Activated naive CD8-positive, alpha-beta T cell treated with anti-CD3 and anti-CD28 coated beads, Interleukin-2, amount 10 ng/mL, durations not matched to agents 7 days and 5 days (primary cell): ENCODE measurements at regions not wholly inside any gene's neighbourhood (a gene's known extent, or its start where the extent isn't known, plus 50 kb on each side); places are given as distances from the start of the nearest gene placed in this dataset.
A peak's percentile ranks its signal among the peaks of the same experiment; 100 is the strongest.
"Not testable (repeated sequence)": the region's sequence is repeated elsewhere in the genome, so short reads cannot be mapped to it uniquely, and the experiment has no call there.

Experiments
- ATAC-seq: fragments of 150-1000 bp; cut with Tn5 transposase; one replicate; pipeline ENCODE4 v1.10.0; 2021; ENCODE audit warnings: low read depth, moderate library complexity
- POLR2A ChIA-PET: fragments of 350-600 bp; sonication (Branson Sonifier 250); formaldehyde crosslinking; loops from one replicate; lab custom pipeline; 2021; ENCODE audit warnings: antibody characterized with exemption; lab: Charles Lee
- DNase-seq: peaks from one replicate; pipeline ENCODE4 v3.0.0; 2021
- H3K27ac Mint-ChIP-seq: one replicate; pipeline ENCODE4 v1.8.0; 2022; ENCODE audit warnings: mild to moderate bottlenecking, mixed read lengths
- H3K27me3 Mint-ChIP-seq: one replicate; pipeline ENCODE4 v1.8.0; 2022; ENCODE audit warnings: mild to moderate bottlenecking, moderate library complexity, mixed read lengths
- H3K36me3 Mint-ChIP-seq: one replicate; pipeline ENCODE4 v1.8.0; 2021; ENCODE audit warnings: mild to moderate bottlenecking, mixed read lengths
- H3K4me1 Mint-ChIP-seq: one replicate; pipeline ENCODE4 v1.8.0; 2021; ENCODE audit warnings: mixed read lengths
- H3K4me3 Mint-ChIP-seq: one replicate; pipeline ENCODE4 v1.8.0; 2022; ENCODE audit warnings: mild to moderate bottlenecking, moderate library complexity, mixed read lengths
- H3K9me3 Mint-ChIP-seq: one replicate; pipeline ENCODE4 v1.8.0; 2021; ENCODE audit warnings: mixed read lengths

GRCh38 chrX:65838674-65839073 is 171.2 kb downstream of the MSN start:
- ATAC-seq (no peak), DNase-seq (no peak)
- Mint-ChIP-seq H3K36me3 (no peaks in the 10 kb centered on the region), H3K4me1 (peaks cover 11% of the 10 kb centered on the region), H3K4me3 (no peak overlapping the region), H3K9me3 (no peaks in the 10 kb centered on the region), H3K27me3 (no peaks in the 10 kb centered on the region), H3K27ac (no peak overlapping the region)
- POLR2A ChIA-PET, result no interaction called here

DNA sequence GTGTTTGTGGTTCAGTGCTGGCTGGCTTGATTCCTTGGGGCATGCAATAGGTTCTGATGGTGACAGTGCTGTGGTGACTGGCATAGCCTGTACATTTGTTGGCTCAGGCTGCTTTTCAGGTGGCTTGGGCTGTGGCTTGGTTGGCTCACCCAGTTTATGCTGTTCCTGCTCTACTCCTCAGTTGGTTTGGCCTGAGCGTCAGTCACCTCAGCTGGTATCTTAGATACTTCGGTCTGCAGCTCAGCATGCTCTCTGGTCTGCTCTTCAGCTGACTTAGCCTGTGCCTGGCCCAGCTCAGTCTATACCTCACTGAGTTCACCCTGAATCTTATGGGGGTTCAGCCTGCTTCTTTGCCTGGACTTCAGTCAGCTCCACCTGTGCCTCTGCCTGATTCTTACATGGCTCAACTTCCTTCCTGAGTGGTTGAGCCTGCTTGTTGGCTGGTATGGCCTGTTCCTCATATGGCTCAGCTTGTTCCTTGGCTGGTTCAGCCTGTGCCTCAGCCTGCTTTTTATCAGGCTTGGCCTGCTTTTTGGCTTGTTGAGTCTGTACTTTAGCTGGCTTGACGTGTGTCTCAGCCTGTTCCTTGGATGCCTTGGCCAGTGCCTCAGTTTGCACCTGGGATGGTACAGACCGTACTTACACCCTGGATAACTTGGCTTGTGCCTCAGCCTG is 170.6 kb downstream of the MSN start:
- Mint-ChIP-seq H3K4me3 (no peak overlapping the region), H3K4me1 (peaks cover 11% of the 10 kb centered on the region), H3K9me3 (peaks cover under 1% of the 10 kb centered on the region), H3K27ac (peak overlapping the region; percentile 68), H3K27me3 (no peaks in the 10 kb centered on the region), H3K36me3 (no peaks in the 10 kb centered on the region)
- POLR2A ChIA-PET, result no interaction called here
- ATAC-seq, result no peak
- DNase-seq, result no peak

DNA sequence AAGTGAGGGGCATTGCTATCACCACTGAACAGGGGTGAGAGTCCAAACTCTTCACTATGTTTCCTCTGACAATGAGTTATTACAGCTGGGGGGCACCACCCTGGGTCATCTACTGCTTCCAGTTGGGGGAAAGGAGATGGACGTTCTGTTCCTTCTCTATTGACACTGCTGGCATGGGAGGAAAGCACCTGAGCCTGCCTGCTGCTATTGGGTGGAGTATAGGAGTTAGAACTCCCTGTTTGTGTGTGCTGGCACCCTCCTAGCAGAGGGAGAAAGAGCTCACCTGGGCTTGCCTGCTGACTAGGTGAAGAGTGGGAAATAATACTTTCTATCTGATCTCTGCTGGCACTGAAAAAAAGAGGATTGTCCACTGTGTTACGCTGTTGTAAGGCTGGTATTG is 163.8 kb downstream of the MSN start:
- POLR2A ChIA-PET, result no interaction called here
- no peak overlapping the region for H3K4me3 Mint-ChIP-seq
- DNase-seq, result no peak
- H3K4me1 Mint-ChIP-seq, result no peaks in the 10 kb centered on the region
- H3K36me3 Mint-ChIP-seq, result peaks cover under 1% of the 10 kb centered on the region
- no peaks in the 10 kb centered on the region for H3K27me3 Mint-ChIP-seq
- no peak for ATAC-seq
- no peak overlapping the region for H3K27ac Mint-ChIP-seq
- H3K9me3 Mint-ChIP-seq, result peaks cover 1% of the 10 kb centered on the region

- H3K4me1 Mint-ChIP-seq, result no peaks in the 10 kb centered on the region
- peaks cover 4% of the 10 kb centered on the region for H3K36me3 Mint-ChIP-seq
- POLR2A ChIA-PET, result no interaction called here
- peaks cover 2% of the 10 kb centered on the region for H3K27me3 Mint-ChIP-seq
- DNase-seq (no peak), ATAC-seq (no peak)
- no peak overlapping the region for H3K4me3 Mint-ChIP-seq
- H3K9me3 Mint-ChIP-seq, result peaks cover 1% of the 10 kb centered on the region
- no peak overlapping the region for H3K27ac Mint-ChIP-seq
Observed at GRCh38 chrX:65828599-65828998, 161.1 kb downstream of the MSN start.

GRCh38 chrX:65825226-65825625 is 157.8 kb downstream of the MSN start:
- POLR2A ChIA-PET, H3K27me3 Mint-ChIP-seq, H3K27ac Mint-ChIP-seq, H3K4me1 Mint-ChIP-seq, ATAC-seq, H3K9me3 Mint-ChIP-seq, DNase-seq, H3K4me3 Mint-ChIP-seq, H3K36me3 Mint-ChIP-seq: not testable (repeated sequence)

- ATAC-seq (peak; percentile 85), DNase-seq (peak; percentile 54)
- peak overlapping the region; percentile 78 for H3K4me3 Mint-ChIP-seq
- peaks cover 7% of the 10 kb centered on the region for H3K36me3 Mint-ChIP-seq
- no peaks in the 10 kb centered on the region for H3K9me3 Mint-ChIP-seq
- peaks cover 6% of the 10 kb centered on the region for H3K4me1 Mint-ChIP-seq
- H3K27ac Mint-ChIP-seq, result peak overlapping the region; percentile 80
- H3K27me3 Mint-ChIP-seq, result peaks cover 9% of the 10 kb centered on the region
- POLR2A ChIA-PET, result interaction anchor here (0.9 kb wide), 1 partner anchor 31 kb away, joined by 16 read pairs; no protein-coding TSS in a partner anchor
Observed at GRCh38 chrX:65821721-65822496, 154.5 kb downstream of the MSN start.

DNA sequence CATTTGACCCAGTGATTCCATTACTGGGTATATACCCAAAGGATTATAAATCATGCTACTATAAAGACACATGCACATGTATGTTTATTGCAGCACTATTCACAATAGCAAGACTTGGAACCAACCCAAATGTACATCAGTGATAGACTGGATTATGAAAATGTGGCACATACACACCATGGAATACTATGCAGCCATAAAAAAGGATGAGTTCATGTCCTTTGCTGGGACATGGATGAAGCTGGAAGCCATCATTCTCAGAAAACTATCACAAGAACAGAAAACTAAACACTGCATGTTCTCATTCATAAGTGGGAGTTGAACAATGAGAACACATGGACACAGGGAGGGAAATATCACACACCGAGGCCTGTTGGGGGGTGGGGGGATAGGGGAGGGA is 152.5 kb downstream of the MSN start:
- H3K27me3 Mint-ChIP-seq, POLR2A ChIA-PET, DNase-seq, ATAC-seq, H3K36me3 Mint-ChIP-seq, H3K4me3 Mint-ChIP-seq, H3K4me1 Mint-ChIP-seq, H3K27ac Mint-ChIP-seq, H3K9me3 Mint-ChIP-seq: not testable (repeated sequence)

DNA sequence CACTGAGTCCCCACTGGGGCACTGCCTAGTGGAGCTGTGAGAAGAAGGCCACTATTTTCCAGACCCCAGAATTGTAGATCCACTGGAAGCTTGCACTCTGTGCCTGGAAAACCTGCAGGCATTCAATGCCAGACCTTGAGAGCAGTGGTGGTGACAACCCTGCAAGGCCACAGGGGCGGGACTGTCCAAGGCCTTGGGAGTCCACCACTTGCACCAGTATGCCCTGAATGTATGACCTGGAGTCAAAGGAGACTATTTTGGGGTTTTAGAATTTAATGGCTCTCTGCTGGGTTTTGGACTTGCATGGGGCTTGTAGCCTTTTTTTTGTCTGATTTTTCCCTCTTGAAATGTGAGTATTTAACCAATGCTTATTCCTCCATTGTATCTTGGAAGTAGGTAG is 145.8 kb downstream of the MSN start:
- Mint-ChIP-seq H3K9me3 (peaks cover 12% of the 10 kb centered on the region), H3K27me3 (peaks cover 3% of the 10 kb centered on the region), H3K27ac (no peak overlapping the region), H3K4me1 (no peaks in the 10 kb centered on the region), H3K4me3 (no peak overlapping the region), H3K36me3 (peaks cover 6% of the 10 kb centered on the region)
- no peak for DNase-seq
- POLR2A ChIA-PET, result no interaction called here
- ATAC-seq, result no peak

DNA sequence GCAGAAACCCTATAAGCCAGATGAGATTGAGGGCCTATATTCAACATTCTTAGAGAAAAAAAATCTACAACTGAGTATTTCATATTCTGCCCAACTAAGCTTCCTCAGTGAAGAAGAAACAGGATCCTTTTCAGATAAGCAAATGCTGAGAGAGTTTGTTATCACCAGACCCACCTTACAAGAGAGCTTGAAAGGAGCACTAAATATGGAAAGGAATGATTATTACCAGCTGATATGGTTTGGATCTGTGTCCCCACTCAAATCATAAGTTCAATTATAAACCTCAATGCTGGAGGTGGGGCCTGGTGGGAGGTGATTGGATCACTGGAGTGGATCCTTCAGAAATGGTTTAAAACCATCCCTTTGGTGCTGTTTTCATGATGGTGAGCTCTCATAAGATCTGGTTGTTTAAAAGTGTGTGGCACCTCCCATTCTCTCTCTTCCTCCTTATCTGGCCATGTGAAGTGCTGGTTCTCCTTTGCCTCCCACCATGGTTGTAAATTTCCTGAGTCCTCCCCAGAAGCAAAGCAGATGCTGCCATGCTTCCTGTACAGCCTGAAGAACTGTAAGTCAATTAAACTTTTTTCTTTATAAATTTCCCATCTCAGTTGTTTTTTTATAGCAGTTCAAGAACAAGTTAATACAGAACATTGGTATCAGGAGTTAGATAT is 144.2 kb downstream of the MSN start:
- POLR2A ChIA-PET, result no interaction called here
- no peaks in the 10 kb centered on the region for H3K4me1 Mint-ChIP-seq
- H3K36me3 Mint-ChIP-seq, result peaks cover 6% of the 10 kb centered on the region
- peaks cover 12% of the 10 kb centered on the region for H3K9me3 Mint-ChIP-seq
- no peak overlapping the region for H3K27ac Mint-ChIP-seq
- DNase-seq (no peak), ATAC-seq (no peak)
- no peaks in the 10 kb centered on the region for H3K27me3 Mint-ChIP-seq
- no peak overlapping the region for H3K4me3 Mint-ChIP-seq
